ENCODE measurements at regions not wholly inside any gene's neighbourhood (a gene's known extent, or its start where the extent isn't known, plus 50 kb on each side); places are given as distances from the start of the nearest gene placed in this dataset.
"Not testable (repeated sequence)": the region's sequence is repeated elsewhere in the genome, so short reads cannot be mapped to it uniquely, and the experiment has no call there.

DNA sequence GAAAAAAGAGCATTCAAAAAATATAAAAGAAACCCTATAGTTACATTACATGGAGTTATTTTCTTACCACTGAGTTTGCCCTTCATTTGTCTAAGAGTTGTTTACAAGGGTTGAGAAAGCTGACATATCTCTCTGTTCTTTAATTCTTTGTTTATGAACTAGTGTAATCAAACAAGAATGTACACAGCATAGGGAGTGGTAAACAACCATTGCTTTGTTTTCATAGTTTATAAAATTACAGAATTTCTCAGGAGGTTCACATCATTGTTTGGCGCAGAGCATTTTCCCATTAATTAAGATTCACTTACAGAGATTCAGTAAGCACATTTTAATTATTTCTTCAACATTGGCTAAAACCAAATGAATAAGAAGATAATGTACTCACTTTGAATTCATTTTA, 87.6 kb downstream of the IFI44 start (continued):
- TF ChIP-seq, protein P1, sequence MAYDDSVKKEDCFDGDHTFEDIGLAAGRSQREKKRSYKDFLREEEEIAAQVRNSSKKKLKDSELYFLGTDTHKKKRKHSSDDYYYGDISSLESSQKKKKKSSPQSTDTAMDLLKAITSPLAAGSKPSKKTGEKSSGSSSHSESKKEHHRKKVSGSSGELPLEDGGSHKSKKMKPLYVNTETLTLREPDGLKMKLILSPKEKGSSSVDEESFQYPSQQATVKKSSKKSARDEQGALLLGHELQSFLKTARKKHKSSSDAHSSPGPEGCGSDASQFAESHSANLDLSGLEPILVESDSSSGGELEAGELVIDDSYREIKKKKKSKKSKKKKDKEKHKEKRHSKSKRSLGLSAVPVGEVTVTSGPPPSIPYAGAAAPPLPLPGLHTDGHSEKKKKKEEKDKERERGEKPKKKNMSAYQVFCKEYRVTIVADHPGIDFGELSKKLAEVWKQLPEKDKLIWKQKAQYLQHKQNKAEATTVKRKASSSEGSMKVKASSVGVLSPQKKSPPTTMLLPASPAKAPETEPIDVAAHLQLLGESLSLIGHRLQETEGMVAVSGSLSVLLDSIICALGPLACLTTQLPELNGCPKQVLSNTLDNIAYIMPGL (CRISPR knock-in tag; IDR thresholded peaks at IDR 0.05) = no peak
- TF ChIP-seq, protein P2, sequence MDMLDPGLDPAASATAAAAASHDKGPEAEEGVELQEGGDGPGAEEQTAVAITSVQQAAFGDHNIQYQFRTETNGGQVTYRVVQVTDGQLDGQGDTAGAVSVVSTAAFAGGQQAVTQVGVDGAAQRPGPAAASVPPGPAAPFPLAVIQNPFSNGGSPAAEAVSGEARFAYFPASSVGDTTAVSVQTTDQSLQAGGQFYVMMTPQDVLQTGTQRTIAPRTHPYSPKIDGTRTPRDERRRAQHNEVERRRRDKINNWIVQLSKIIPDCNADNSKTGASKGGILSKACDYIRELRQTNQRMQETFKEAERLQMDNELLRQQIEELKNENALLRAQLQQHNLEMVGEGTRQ (CRISPR knock-in tag; IDR thresholded peaks at IDR 0.05) = no peak
- TF ChIP-seq ELF4 (CRISPR knock-in tag; IDR thresholded peaks at IDR 0.05; ENCODE audit: low read depth) = no peak

DNA sequence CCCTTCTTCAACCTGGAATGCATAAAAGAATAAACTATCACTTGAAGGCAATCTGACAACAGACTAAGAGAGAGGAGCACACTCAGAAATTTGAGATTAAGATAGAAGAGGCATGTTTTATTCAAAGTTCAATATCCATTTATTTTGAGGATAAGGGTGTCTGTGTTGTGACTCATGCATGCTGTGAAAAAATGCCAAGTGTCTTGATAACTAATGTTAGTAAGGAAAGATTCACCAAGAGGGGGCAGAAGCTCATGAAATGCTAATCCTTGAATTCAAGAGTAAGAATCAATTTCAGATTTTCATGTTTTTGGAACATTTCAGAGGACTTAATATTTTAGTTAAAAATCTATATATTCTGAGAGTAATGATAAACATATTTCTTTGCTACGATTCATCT, 94.0 kb downstream of the IFI44 start:
- DNase-seq (ENCODE audit: low spot score) (no peak), ATAC-seq (no peak)
- Mint-ChIP-seq H3K4me3 (no peak overlapping the region), H3K36me3 (peaks cover 16% of the 10 kb centered on the region), H3K4me1 (no peaks in the 10 kb centered on the region), H3K27ac (no peak overlapping the region), H3K9me3 (peaks cover 22% of the 10 kb centered on the region), H3K27me3 (ENCODE audit: low read depth) (no peaks in the 10 kb centered on the region; the same call in 1 of the 2 replicates)
- ChIA-PET POLR2A (no interaction called here), CTCF (no interaction called here)
- TF ChIP-seq GTF2I (CRISPR knock-in tag; conservative IDR thresholded peaks at IDR 0.05) (no peak), OVOL2 (CRISPR knock-in tag; IDR thresholded peaks at IDR 0.05; ENCODE audit: borderline replicate concordance) (no peak)

DNA sequence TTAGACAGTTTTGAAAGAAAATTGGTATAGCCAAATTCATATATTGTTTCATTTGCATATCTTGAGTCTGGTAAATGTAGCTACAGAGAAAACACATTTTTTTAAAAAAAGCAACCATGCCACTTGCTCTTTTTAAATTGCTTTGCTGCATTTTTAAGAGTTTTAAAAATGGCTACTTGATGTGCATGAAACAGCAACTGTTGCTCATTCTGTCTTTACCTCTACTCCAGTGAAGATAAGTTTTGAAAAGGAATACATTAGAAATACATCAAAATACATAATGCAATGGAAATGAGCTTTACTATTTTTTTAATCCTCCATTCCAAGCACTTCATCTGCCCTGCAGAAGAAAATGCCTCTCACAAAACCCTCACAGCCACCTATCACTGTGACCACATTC, 95.5 kb downstream of the IFI44 start:
- peaks cover 7% of the 10 kb centered on the region for H3K9me3 Mint-ChIP-seq
- no peak for DNase-seq (ENCODE audit: low spot score)
- CTCF ChIA-PET = no interaction called here
- H3K27ac Mint-ChIP-seq = no peak overlapping the region
- H3K27me3 Mint-ChIP-seq (ENCODE audit: low read depth) = no peaks in the 10 kb centered on the region
- POLR2A ChIA-PET = no interaction called here
- no peak for TF ChIP-seq SMAD3 (CRISPR knock-in tag; IDR thresholded peaks at IDR 0.05; ENCODE audit: borderline replicate concordance)
- TF ChIP-seq, protein P3, sequence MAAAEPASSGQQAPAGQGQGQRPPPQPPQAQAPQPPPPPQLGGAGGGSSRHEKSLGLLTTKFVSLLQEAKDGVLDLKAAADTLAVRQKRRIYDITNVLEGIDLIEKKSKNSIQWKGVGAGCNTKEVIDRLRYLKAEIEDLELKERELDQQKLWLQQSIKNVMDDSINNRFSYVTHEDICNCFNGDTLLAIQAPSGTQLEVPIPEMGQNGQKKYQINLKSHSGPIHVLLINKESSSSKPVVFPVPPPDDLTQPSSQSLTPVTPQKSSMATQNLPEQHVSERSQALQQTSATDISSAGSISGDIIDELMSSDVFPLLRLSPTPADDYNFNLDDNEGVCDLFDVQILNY (CRISPR knock-in tag; IDR thresholded peaks at IDR 0.05) = no peak
- no peak for TF ChIP-seq ZNF121 (CRISPR knock-in tag; IDR thresholded peaks at IDR 0.05)
- TF ChIP-seq, protein P4, sequence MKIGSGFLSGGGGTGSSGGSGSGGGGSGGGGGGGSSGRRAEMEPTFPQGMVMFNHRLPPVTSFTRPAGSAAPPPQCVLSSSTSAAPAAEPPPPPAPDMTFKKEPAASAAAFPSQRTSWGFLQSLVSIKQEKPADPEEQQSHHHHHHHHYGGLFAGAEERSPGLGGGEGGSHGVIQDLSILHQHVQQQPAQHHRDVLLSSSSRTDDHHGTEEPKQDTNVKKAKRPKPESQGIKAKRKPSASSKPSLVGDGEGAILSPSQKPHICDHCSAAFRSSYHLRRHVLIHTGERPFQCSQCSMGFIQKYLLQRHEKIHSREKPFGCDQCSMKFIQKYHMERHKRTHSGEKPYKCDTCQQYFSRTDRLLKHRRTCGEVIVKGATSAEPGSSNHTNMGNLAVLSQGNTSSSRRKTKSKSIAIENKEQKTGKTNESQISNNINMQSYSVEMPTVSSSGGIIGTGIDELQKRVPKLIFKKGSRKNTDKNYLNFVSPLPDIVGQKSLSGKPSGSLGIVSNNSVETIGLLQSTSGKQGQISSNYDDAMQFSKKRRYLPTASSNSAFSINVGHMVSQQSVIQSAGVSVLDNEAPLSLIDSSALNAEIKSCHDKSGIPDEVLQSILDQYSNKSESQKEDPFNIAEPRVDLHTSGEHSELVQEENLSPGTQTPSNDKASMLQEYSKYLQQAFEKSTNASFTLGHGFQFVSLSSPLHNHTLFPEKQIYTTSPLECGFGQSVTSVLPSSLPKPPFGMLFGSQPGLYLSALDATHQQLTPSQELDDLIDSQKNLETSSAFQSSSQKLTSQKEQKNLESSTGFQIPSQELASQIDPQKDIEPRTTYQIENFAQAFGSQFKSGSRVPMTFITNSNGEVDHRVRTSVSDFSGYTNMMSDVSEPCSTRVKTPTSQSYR (CRISPR knock-in tag; IDR thresholded peaks at IDR 0.05) = no peak
- TF ChIP-seq, protein P5, sequence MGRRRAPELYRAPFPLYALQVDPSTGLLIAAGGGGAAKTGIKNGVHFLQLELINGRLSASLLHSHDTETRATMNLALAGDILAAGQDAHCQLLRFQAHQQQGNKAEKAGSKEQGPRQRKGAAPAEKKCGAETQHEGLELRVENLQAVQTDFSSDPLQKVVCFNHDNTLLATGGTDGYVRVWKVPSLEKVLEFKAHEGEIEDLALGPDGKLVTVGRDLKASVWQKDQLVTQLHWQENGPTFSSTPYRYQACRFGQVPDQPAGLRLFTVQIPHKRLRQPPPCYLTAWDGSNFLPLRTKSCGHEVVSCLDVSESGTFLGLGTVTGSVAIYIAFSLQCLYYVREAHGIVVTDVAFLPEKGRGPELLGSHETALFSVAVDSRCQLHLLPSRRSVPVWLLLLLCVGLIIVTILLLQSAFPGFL (CRISPR knock-in tag; IDR thresholded peaks at IDR 0.05; ENCODE audit: borderline replicate concordance) = no peak
- TF ChIP-seq MYBL2 (CRISPR knock-in tag; IDR thresholded peaks at IDR 0.05) = no peak
- TF ChIP-seq, protein P6, sequence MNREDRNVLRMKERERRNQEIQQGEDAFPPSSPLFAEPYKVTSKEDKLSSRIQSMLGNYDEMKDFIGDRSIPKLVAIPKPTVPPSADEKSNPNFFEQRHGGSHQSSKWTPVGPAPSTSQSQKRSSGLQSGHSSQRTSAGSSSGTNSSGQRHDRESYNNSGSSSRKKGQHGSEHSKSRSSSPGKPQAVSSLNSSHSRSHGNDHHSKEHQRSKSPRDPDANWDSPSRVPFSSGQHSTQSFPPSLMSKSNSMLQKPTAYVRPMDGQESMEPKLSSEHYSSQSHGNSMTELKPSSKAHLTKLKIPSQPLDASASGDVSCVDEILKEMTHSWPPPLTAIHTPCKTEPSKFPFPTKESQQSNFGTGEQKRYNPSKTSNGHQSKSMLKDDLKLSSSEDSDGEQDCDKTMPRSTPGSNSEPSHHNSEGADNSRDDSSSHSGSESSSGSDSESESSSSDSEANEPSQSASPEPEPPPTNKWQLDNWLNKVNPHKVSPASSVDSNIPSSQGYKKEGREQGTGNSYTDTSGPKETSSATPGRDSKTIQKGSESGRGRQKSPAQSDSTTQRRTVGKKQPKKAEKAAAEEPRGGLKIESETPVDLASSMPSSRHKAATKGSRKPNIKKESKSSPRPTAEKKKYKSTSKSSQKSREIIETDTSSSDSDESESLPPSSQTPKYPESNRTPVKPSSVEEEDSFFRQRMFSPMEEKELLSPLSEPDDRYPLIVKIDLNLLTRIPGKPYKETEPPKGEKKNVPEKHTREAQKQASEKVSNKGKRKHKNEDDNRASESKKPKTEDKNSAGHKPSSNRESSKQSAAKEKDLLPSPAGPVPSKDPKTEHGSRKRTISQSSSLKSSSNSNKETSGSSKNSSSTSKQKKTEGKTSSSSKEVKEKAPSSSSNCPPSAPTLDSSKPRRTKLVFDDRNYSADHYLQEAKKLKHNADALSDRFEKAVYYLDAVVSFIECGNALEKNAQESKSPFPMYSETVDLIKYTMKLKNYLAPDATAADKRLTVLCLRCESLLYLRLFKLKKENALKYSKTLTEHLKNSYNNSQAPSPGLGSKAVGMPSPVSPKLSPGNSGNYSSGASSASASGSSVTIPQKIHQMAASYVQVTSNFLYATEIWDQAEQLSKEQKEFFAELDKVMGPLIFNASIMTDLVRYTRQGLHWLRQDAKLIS (CRISPR knock-in tag; IDR thresholded peaks at IDR 0.05; ENCODE audit: borderline replicate concordance) = no peak
- TF ChIP-seq, protein P7, sequence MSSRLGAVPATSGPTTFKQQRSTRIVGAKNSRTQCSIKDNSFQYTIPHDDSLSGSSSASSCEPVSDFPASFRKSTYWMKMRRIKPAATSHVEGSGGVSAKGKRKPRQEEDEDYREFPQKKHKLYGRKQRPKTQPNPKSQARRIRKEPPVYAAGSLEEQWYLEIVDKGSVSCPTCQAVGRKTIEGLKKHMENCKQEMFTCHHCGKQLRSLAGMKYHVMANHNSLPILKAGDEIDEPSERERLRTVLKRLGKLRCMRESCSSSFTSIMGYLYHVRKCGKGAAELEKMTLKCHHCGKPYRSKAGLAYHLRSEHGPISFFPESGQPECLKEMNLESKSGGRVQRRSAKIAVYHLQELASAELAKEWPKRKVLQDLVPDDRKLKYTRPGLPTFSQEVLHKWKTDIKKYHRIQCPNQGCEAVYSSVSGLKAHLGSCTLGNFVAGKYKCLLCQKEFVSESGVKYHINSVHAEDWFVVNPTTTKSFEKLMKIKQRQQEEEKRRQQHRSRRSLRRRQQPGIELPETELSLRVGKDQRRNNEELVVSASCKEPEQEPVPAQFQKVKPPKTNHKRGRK (CRISPR knock-in tag; IDR thresholded peaks at IDR 0.05; ENCODE audit: borderline replicate concordance) = no peak
- TF ChIP-seq KAT7 (CRISPR knock-in tag; IDR thresholded peaks at IDR 0.05; ENCODE audit: borderline replicate concordance) = no peak
- TF ChIP-seq, protein P8, sequence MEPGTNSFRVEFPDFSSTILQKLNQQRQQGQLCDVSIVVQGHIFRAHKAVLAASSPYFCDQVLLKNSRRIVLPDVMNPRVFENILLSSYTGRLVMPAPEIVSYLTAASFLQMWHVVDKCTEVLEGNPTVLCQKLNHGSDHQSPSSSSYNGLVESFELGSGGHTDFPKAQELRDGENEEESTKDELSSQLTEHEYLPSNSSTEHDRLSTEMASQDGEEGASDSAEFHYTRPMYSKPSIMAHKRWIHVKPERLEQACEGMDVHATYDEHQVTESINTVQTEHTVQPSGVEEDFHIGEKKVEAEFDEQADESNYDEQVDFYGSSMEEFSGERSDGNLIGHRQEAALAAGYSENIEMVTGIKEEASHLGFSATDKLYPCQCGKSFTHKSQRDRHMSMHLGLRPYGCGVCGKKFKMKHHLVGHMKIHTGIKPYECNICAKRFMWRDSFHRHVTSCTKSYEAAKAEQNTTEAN (CRISPR knock-in tag; IDR thresholded peaks at IDR 0.05) = no peak
- ATAC-seq = no peak
- no peaks in the 10 kb centered on the region for H3K4me1 Mint-ChIP-seq
- H3K4me3 Mint-ChIP-seq = no peak overlapping the region
- H3K36me3 Mint-ChIP-seq = peaks cover 6% of the 10 kb centered on the region

DNA sequence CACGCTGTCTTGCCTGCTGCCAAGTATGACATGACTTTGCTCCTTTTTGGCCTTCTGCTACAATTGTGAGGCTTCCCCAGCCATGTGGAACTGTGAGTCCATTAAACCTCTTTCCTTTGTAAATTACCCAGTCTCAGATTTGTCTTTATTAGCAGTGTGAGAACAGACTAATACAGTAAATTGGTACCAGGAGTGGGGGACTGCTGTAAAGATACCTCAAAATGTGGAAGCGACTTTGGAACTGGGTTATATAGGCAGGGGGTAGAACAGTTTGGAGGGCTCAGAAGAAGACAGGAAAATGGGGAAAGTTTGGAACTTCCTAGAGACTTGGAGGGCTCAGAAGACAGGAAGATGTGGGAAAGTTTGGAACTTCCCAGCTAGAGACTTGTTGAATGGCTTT, 104.0 kb downstream of the IFI44 start:
- H3K4me1 Mint-ChIP-seq; H3K4me3 Mint-ChIP-seq; ATAC-seq; DNase-seq (ENCODE audit: low spot score); CTCF ChIA-PET; POLR2A ChIA-PET; H3K27ac Mint-ChIP-seq; H3K27me3 Mint-ChIP-seq (ENCODE audit: low read depth): not testable (repeated sequence)
- Mint-ChIP-seq H3K9me3 (peaks cover 31% of the 10 kb centered on the region), H3K36me3 (peaks cover 10% of the 10 kb centered on the region)
